Fibroblast of lung (primary cell): ENCODE measurements at regions not wholly inside any gene's neighbourhood (a gene's known extent, or its start where the extent isn't known, plus 50 kb on each side); places are given as distances from the start of the nearest gene placed in this dataset.

ENCODE experiments used
- CTCF ChIP-seq, 2 donors: IDR thresholded peaks in 1 of 2; conservative IDR thresholded peaks in 1 of 2; 1 replicate in 1 of 2; 2 replicates in 1 of 2; pipeline ENCODE4 v1.5.1; 2011 to 2012; ENCODE audit warnings: low read length in 2 of 2, control low read depth in 1 of 2, inconsistent platforms in 1 of 2, low read depth in 1 of 2, mild to moderate bottlenecking in 1 of 2
- EZH2 ChIP-seq: IDR thresholded peaks from 2 replicates; pipeline ENCODE4 v1.5.1; 2012; ENCODE audit warnings: low read length, control low read depth, mild to moderate bottlenecking; ENCODE audit errors: missing control alignments

DNA sequence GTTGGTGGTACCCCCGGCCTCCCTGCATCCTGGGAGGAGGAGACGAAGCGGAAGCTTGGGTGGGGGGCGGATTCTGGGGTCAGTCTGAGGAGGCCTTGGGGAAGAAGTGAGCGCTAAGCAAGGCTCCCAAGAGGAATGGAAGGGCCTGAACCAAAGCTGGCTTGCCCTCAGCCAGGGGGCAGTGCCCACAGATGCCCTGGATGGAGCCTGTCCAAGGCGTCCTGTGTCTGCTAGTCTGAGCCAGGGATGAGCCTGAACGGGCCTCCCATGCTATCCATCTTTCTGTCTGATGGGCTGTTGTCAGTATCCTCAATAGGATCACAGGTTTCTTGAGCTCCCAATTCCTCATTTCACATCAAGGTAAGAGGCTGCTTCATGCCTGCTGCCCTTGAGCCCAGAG is 122.3 kb upstream of the LHX1 start:
- TF ChIP-seq CTCF (conservative IDR thresholded peaks at IDR 0.05 in 1 of 2, IDR thresholded peaks at IDR 0.05 in 1 of 2; ENCODE audit: low read depth in 1 of 2, low read length in 2 of 2), result no peak
- TF ChIP-seq EZH2, result no peak
